Activated naive CD4-positive, alpha-beta T cell treated with anti-CD3 and anti-CD28 coated beads, Interleukin-2, amount 50 U/mL, for 16 hours (primary cell): ENCODE measurements at regions not wholly inside any gene's neighbourhood (a gene's known extent, or its start where the extent isn't known, plus 50 kb on each side); places are given as distances from the start of the nearest gene placed in this dataset.

Experiments used
- DNase-seq: peaks from one replicate; pipeline ENCODE4 v3.0.0-alpha.2; 2020

- no peak for DNase-seq
Measured at GRCh38 chr6:118761645-118762044, 110.3 kb upstream of the CEP85L start.

- no peak for DNase-seq
Measured at GRCh38 chr6:118758946-118759345, 107.6 kb upstream of the CEP85L start.

GRCh38 chr6:118755941-118756646 is 104.7 kb upstream of the CEP85L start:
- peak; percentile 18 for DNase-seq

GRCh38 chr6:118752803-118753202 is 101.4 kb upstream of the CEP85L start:
- no peak for DNase-seq

- DNase-seq = no peak
Measured at GRCh38 chr6:118751072-118751471, 99.7 kb upstream of the CEP85L start.

GRCh38 chr6:118750143-118750542 is 98.8 kb upstream of the CEP85L start:
- DNase-seq = no peak

GRCh38 chr6:118748311-118749062 is 97.1 kb upstream of the CEP85L start:
- no peak for DNase-seq

GRCh38 chr6:118746825-118747174 is 95.4 kb upstream of the CEP85L start:
- no peak for DNase-seq

- no peak for DNase-seq
Measured at GRCh38 chr6:118746145-118746824, 94.9 kb upstream of the CEP85L start.

GRCh38 chr6:118745156-118745555 is 93.8 kb upstream of the CEP85L start:
- no peak for DNase-seq

GRCh38 chr6:118744261-118744941 is 93.0 kb upstream of the CEP85L start:
- DNase-seq = no peak

- DNase-seq = no peak
Measured at GRCh38 chr6:118743746-118744145, 92.4 kb upstream of the CEP85L start.

- DNase-seq = no peak
Measured at GRCh38 chr6:118740372-118740771, 89.0 kb upstream of the CEP85L start.

GRCh38 chr6:118739696-118740353 is 88.4 kb upstream of the CEP85L start:
- no peak for DNase-seq

GRCh38 chr6:118736440-118736839 is 85.0 kb upstream of the CEP85L start:
- no peak for DNase-seq

- DNase-seq = no peak
Measured at GRCh38 chr6:118735320-118735719, 83.9 kb upstream of the CEP85L start.

GRCh38 chr6:118725944-118726343 is 74.6 kb upstream of the CEP85L start:
- DNase-seq = peak; percentile 80

- no peak for DNase-seq
Measured at GRCh38 chr6:118724211-118724610, 72.8 kb upstream of the CEP85L start.

GRCh38 chr6:118722829-118723813 is 71.7 kb upstream of the CEP85L start:
- no peak for DNase-seq

GRCh38 chr6:118720125-118720473 is 68.7 kb upstream of the CEP85L start:
- no peak for DNase-seq

GRCh38 chr6:118719351-118720124 is 68.1 kb upstream of the CEP85L start:
- peak; percentile 62 for DNase-seq
